ENCODE measurements at regions not wholly inside any gene's neighbourhood (a gene's known extent, or its start where the extent isn't known, plus 50 kb on each side); places are given as distances from the start of the nearest gene placed in this dataset.

GRCh38 chr3:160154033-160154432, 71.2 kb upstream of the C3orf80 start:
- Histone ChIP-seq H2BK120ac (ENCODE audit: low read depth, low read length) (no peak overlapping the region), H2BK5ac (ENCODE audit: low read depth, low read length, poor library complexity, severe bottlenecking) (no peak overlapping the region), H2AK9ac (replicated peaks; ENCODE audit: low read depth, low read length, poor library complexity) (no peak overlapping the region), H3K27me3 (ENCODE audit: control insufficient read depth, insufficient read depth, low read length) (peaks cover 5% of the 10 kb centered on the region; the same call in 1 of the 2 replicates), H2AK5ac (ENCODE audit: low read depth, low read length) (no peak overlapping the region), H3K27ac (ENCODE audit: insufficient read depth, low read length) (no peak overlapping the region), H3K36me3 (ENCODE audit: control insufficient read depth, insufficient read depth, low read length) (no peaks in the 10 kb centered on the region), H3K4ac (ENCODE audit: low read depth, low read length) (no peak overlapping the region), H2BK15ac (ENCODE audit: low read depth, low read length) (no peak overlapping the region), H3K56ac (ENCODE audit: extremely low read depth, insufficient read depth, low read length) (no peak overlapping the region), H3K4me3 (ENCODE audit: insufficient read depth, low read depth, low read length) (no peak overlapping the region), H3K14ac (replicated peaks; ENCODE audit: low read depth, low read length) (no peak overlapping the region), H3K9me1 (ENCODE audit: insufficient read depth, low read length) (no peaks in the 10 kb centered on the region; the same call in 1 of the 2 replicates), H3K18ac (ENCODE audit: low read depth, low read length) (no peak overlapping the region), H3K9ac (ENCODE audit: low read depth, low read length) (no peak overlapping the region), H3K79me1 (ENCODE audit: low read depth in 1 of 2, low read length in 2 of 2) (no peaks in the 10 kb centered on the region), H3K4me2 (ENCODE audit: low read depth, low read length) (no peak overlapping the region), H4K91ac (ENCODE audit: insufficient read depth, low read depth, low read length) (no peak overlapping the region), H4K5ac (ENCODE audit: low read depth, low read length) (no peak overlapping the region), H3K9me3 (ENCODE audit: control insufficient read depth, insufficient read depth, low read length) (no peaks in the 10 kb centered on the region), H4K20me1 (ENCODE audit: insufficient read depth, low read length) (no peaks in the 10 kb centered on the region), H3K4me1 (ENCODE audit: control insufficient read depth, insufficient read depth, low read length) (peaks cover 2% of the 10 kb centered on the region; the same call in 1 of the 2 replicates), H2AFZ (replicated peaks; ENCODE audit: low read length, poor library complexity) (no peak overlapping the region), H4K8ac (ENCODE audit: low read depth in 2 of 2, low read length in 2 of 2) (no peak overlapping the region), H2BK20ac (ENCODE audit: low read depth, low read length) (no peak overlapping the region), H3K23ac (ENCODE audit: low read depth, low read length) (no peak overlapping the region)
- no TSS peak for BruUV-seq (replicated peaks)
- ATAC-seq (ENCODE audit: low read depth) = peak; percentile 51; the same call in 1 of the 2 replicates
- in situ Hi-C loops (cut with MboI; ENCODE audit: low sequenced_read_pairs) = loop anchor here (10.0 to 25.0 kb wide), 2 partner anchors 267 to 331 kb away; no protein-coding TSS in a partner anchor
- dilution Hi-C loops (cut with HindIII; ENCODE audit: low sequenced_read_pairs, unreplicated experiment) = no loop called here
- WGBS, 2 experiments (ENCODE audit: extremely low coverage in 2 of 2, insufficient read length in 1 of 2) = 87% methylated on average over 3 of the region's 4 CpGs; no CpG with 5 or more reads in 1 of the 2 experiments
- ChIA-PET POLR2A (ENCODE audit: unreplicated experiment) (no interaction called here), CTCF (interaction anchor here (2.0 kb wide), 1 partner anchor 9 kb away, joined by 6 read pairs; no protein-coding TSS in a partner anchor)
- DNase-seq = peak; percentile 59
- intact Hi-C loops (cut with micrococcal nuclease) = no loop called here
- no peak for TF ChIP-seq RFX5 (IDR thresholded peaks at IDR 0.05; ENCODE audit: low read depth, low read length)
- TF ChIP-seq CHD1 (IDR thresholded peaks at IDR 0.05; ENCODE audit: low read depth, low read length) = no peak
- no peak for TF ChIP-seq FOS (IDR thresholded peaks at IDR 0.05; ENCODE audit: low read depth, low read length)
- no peak for TF ChIP-seq ELK1 (IDR thresholded peaks at IDR 0.05; ENCODE audit: borderline replicate concordance, low read depth, low read length)
- no peak for TF ChIP-seq BHLHE40 (IDR thresholded peaks at IDR 0.05; ENCODE audit: low read depth, low read length)
- TF ChIP-seq NFE2L2 (IDR thresholded peaks at IDR 0.05; ENCODE audit: low read depth, low read length) = no peak
- no peak for TF ChIP-seq RCOR1 (IDR thresholded peaks at IDR 0.05; ENCODE audit: insufficient replicate concordance, low read length)
- no peak for TF ChIP-seq MAZ (IDR thresholded peaks at IDR 0.05; ENCODE audit: borderline replicate concordance, low read depth, low read length)
- no peak for TF ChIP-seq USF2 (IDR thresholded peaks at IDR 0.05; ENCODE audit: low read depth, low read length)
- TF ChIP-seq MAFK (IDR thresholded peaks at IDR 0.05; ENCODE audit: low read depth, low read length) = no peak
- no peak for TF ChIP-seq CEBPB (IDR thresholded peaks at IDR 0.05; ENCODE audit: low read depth, low read length)
- TF ChIP-seq SMC3 (IDR thresholded peaks at IDR 0.05; ENCODE audit: low read depth, low read length) = no peak

All from IMR-90 (cell line).